ENCODE measurements at regions not wholly inside any gene's neighbourhood (a gene's known extent, or its start where the extent isn't known, plus 50 kb on each side); places are given as distances from the start of the nearest gene placed in this dataset.

DNA sequence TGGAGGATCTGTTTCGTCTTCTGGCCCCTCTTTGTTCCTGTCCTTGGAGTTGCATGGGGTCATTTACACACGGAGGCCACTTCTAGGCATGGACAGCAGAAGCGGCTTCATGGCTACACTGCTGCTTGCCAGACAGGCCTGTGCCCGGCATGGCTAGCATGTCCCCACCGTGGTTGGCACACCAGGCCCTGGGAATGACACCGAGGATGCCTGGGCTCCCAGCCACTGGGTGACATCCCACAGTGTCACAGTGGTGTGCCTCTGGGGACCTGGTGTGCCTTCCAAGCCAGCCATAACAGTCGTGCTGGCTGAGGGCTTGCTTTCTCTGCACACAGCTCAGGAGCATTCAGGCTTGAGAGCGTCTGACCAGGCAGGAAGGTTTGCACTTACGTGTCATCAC is 910.1 kb downstream of the TBC1D22A start:
- DNase-seq (ENCODE audit: low spot score): no peak

DNA sequence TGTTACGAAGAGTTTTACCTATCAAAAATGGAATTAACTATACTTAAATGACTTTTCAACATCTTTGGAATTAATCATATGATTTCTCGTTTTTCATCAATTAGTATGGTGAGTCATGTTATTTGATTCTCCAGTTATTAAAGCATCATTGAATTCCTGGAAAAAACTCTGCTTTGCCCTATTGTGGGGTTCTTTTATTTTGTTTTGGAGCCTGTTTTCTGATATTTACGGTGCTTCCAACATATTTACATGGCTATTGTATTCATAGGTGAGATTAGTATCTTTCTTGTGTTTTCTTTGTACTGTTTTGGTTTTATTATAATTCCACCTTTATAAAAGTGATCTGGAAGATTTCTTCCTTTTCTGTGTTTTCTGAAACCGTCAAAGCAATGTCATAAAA is 902.7 kb downstream of the TBC1D22A start:
- DNase-seq (ENCODE audit: low spot score): no peak

DNA sequence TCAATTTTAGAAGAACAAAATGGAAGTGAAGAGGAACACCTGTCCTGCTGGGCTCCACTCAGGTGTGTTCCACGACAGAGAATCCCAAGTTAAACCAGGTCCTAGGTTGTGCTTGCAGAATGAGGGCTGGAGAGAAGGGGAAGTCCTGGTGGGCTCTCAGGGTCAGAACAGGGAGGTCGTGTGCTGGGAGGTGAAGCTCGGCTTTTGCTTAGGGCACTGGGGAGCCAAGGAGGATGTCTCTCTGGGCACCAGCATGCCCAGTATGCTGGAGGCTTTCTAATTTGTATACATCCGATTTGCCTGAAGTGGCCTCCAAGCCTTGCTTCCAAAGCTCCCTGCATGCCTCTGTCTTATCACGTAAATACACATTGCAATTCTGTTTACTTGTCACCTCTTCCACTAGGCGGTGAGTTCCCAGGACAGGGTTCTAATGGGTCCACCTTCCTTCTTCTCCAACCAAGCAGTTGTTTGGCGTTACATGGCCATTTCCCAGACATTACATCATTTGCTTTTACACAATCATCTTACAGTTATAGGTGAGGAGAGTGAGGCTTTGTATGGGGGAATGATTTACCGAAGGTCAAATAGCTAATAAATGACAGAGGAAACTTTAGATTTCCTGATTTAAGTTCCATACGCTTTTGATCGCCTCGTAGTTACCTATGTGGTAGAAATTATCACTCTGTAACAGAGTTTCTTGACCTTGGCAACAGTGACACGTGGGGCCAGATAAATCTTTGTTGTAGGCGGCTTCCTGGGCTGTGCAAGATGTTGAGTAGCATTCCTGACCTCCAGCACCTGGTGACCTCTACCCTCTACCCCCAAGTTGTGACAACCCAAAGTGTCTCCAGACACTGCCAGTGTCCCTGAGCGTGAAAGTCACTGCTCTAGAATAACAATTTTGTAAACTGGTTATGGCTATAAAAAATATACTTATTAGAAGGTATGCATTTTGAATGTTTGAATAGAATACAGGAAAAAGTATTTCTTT is 901.5 kb downstream of the TBC1D22A start:
- no peak for DNase-seq (ENCODE audit: low spot score)

DNA sequence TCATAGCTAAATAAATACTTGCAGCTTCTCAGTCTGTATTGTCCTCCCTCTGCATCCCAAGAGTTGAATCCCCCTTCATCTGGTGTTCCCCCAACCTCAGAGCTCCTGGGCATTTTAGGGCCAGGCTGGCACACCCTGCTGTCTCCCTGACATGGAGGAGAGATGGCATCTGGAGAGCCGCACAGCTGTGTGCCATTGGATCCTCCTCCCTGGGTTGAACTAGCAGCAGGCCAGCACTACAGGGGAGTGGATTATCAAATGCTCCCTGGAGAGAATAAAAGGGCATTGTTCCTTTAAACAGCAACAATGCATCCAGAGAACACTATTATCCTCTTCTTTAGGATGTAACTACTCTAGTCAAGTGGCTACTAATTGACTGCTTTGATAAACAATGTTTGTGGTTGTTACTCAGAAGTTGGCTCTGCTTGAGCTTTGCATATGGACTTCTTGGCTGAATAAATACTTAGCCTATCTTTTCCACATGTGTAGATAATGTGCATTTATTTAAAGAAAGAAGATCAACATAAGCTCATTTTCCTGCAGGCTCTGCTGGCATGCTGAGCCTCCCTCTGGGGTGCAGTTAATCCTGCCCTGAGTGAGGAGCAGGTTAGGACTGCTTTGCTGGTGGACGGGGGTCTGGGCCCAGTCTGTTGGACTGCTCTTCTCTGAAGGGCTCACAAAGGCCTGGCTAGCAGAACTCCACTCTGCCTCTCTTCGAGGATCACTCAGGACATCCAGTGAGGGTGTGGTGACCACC is 897.2 kb downstream of the TBC1D22A start:
- DNase-seq (ENCODE audit: low spot score): no peak

DNA sequence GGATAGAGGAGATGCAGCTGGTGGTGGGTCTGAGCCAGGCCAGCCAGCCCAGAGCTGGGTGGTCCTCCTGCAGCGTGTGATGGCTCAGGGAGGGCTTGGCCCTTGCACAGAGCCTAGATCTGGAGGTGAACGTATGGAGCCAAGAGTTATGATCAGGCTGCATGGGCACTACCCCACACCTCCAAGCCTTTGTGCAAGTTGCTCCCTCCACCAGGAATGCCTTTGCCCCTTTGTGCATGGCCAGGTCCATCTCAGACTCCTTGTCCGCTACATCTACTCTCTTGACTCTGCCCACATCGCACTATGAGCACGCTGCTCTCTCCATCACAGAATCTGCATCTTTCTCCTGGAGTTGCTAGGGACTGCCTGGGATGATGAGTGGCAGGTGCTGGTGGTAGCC is 895.7 kb downstream of the TBC1D22A start:
- no peak for DNase-seq (ENCODE audit: low spot score)

DNA sequence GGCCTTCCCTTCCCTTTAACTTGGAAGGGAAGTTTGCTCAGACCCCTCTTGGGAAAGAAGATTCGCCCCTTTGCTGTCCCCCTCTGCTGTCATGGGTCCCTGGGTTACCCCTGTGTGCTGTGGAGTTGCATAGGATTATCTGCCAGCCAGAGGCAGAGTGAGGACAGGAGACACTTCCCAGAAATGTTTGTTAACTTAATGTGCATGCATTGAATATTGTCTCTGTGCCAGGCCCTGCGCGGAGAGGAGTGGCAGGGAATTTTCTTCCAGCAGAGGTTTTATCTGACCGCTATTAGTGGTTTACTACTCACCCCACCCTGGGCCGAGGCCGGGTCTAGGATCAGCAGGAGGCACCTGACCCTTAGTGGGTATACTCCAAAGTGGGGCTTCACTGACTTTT is 894.8 kb downstream of the TBC1D22A start:
- no peak for DNase-seq (ENCODE audit: low spot score)

DNA sequence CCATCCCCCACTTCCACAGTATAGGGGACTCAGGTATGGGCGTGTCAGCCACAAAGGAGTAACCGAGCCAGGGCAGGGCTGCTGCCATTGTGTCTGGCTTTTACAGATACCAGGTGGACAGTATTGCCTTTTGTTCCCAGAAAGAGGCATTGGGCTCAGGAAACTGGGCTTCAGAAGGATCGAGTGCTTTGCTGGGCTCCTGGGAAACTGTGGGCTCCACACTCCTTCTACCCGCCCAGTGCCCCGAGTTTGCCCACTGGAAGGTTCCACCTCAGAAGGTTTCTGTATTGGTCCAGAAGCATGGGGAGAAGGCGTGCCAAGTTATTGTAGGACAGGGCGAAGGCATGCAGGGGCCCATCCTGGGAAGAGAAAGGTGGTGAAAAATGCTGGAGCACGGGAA is 894.4 kb downstream of the TBC1D22A start:
- no peak for DNase-seq (ENCODE audit: low spot score)

DNA sequence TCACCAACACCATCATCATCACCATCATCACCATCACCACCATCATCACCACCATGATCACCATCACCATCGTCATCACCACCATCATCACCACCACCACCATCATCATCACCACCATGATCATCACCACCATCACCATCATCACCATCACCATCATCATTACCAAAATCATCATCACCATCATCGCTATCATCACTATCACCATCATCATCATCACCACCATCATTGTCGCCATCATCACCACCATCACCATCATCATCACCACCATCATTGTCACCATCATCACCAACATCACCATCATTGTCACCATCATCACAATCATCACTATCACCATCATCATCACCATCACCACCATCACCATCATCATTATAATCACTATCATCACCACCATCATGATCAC is 893.5 kb downstream of the TBC1D22A start:
- no peak for DNase-seq (ENCODE audit: low spot score)

DNA sequence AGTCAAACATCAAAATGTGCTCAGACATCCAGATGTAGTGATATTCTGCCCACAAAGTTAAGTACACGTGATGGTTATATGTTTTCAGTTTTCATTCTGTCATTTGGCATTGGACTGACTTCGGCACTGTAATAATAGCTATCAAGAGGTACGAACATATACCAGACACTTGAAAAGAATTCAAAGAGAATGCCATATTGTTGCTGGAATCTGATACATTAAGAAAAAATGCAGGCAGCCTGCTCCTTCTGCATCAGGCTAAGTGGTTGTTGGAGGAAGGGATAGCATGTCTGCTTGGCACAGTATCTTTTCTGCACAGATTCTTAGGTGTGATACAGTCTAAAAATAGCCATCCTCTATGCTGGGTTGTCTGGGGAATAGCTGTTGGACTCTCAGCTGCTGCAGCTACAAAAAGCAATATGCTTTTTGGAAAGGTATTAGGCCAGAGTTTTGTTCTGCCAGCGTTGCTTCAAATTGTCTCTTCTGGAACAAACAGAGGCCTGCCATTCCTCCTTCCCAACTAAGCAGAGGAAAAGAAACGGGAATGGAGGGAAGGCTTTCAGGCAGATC is 892.6 kb downstream of the TBC1D22A start:
- no peak for DNase-seq (ENCODE audit: low spot score)

DNA sequence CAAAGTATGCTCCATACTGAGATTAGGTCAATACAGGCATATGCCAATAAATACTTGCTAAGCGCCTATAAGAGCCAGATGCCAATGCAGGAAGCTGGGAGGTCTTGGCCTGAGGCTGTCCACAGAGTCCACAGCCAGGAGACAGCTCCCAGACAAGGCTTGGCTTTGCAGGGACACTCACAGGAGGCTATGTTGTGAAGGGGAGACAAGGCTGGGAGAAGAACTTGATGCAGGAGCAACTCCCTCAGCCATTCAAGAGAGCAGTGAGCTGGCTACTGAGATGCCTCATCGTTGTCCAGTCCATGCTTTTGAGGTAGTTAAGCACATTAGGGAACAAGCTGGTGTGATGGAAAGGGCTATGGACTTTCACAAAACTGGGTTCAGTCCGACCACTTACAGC is 891.5 kb downstream of the TBC1D22A start:
- DNase-seq (ENCODE audit: low spot score): no peak

DNA sequence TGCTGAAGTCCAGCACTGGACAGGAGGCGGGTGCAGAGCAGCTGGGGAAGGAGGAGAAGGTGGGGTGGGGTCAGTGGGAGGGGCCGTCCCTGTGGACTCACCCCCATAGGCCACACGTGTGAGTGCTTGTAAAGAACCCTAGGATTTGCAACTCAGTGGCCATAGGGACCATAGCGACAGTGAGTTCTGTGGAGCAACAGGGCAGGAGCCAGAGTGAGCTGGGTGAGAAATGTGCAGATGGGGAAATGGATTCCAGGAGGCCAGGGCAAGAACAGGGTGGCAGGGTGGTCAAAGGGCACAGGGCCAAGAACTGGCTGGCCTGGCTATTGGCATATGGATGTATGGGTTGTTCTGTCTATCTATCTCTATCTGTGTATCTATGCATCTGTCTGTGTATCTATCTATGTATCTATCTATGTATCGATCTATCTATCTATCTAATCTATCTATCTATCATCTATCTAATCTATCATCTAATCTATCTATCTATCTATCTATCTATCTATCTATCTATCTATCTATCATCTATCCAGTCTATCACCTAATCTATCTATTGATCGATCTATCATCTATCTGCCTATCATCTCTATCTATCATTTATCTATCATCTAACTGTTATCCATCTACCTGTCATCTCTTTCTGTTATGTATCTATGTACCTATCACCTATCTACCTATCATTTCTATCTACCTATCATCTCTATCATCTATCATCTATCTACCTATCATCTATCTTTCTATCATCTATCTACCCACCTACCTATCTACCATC is 889.0 kb downstream of the TBC1D22A start:
- DNase-seq (ENCODE audit: low spot score): no peak

DNA sequence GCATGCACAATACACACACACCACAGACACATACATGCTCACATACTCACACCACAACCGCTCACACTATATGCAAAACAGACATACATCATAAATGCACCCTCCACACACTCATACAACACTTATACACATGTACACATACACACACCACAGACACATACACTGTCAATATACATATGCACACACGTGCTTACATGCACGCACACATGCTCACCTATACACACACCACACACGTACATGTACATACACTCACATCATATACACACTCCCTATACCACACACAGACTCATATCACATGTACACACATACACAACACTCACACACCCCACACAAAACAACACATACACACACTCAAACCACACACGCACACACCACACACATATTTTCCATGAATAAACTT is 885.3 kb downstream of the TBC1D22A start:
- no peak for DNase-seq (ENCODE audit: low spot score)

DNA sequence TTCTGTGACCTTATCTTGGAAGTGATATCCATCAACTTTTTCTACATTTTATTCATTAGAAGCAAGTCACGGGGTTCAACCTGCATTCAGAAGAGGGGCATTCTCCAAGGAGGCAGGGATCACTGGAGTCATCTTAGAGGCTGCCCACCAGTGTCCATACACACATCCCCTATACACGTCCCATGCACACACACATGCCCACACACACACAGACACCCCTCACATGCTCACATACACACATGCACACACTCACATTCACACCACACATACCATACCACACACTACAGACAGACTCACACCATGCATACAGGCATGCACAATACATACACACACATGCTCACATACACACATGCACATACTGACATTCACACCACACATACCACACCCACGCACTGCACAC is 884.7 kb downstream of the TBC1D22A start:
- no peak for DNase-seq (ENCODE audit: low spot score)

DNA sequence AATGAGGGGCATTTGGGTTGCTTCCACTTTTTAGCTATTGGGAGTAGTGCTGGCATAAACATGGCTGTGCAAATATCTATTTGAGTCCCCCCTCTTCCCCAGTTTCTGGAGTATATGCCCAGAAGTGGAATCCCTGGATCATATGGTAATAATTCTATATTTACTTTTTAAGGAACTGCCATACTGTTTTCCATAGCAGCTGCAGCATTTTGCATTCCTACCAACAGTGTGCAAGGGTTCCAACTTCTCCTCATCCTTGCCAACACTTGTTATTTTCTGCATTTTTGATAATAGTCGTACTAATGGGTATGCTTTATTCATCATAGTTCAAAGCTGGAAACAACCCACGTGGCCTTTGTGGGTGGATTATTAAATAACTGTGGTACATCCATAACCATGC is 883.5 kb downstream of the TBC1D22A start:
- DNase-seq (ENCODE audit: low spot score): no peak

DNA sequence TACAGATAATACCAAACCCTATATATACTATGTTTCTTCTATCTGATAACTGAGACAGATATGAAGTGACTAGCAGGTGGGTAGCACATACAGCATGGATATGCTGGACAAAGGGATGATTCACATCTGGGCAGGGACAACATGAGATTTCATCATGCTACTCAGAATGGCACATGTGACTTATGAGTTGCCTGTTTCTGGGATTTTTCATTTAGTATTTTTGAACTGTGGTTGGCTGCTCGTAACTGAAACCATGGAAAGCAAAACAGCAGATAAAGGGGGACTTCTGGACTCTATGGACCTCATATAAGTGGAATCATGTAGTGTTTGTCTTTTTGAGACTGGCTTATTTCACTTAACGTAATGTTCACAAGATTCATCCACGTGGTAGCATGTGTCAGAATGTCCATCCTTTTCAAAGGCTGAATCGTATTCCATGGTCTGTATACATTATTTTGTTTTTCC is 883.0 kb downstream of the TBC1D22A start:
- DNase-seq (ENCODE audit: low spot score): no peak

DNA sequence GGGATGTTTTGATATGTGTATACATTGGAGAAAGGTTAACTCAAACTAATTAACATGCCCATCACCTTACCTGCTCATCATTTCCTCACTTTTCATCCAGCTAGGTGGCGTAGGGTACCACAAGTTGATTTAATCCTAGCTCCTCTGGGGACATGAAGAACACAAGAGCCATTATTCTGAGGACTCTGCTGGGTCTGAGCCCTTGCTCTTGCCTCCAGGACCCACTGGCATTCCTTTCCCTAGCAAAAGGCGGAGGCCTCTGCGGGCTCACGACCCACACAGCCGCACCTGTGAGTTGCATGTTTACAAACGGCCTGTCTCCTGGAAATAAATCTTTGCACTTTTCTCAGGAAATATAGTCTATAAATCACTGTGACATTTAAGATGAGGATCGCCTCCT is 871.9 kb downstream of the TBC1D22A start:
- no peak for DNase-seq (ENCODE audit: low spot score)

DNA sequence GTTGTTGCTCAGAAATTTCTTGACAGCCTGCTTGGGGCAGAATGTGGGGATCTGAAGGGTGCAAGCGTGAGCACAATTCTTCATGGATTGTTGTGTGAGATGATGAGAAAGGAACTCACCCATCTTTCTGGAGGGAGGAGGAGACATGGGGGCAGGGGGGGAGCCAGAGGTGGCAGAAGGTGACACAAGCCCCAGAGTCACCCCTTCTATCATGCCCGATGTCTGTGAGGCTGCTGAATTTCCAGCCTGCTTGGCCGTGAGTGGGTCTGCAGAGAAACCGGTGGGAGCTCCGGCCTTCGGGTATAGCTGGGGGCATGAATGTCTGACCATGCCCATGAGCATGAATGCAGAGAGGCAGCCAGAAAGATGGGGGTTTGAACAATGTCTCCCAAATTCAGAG is 870.7 kb downstream of the TBC1D22A start:
- DNase-seq (ENCODE audit: low spot score): no peak

DNA sequence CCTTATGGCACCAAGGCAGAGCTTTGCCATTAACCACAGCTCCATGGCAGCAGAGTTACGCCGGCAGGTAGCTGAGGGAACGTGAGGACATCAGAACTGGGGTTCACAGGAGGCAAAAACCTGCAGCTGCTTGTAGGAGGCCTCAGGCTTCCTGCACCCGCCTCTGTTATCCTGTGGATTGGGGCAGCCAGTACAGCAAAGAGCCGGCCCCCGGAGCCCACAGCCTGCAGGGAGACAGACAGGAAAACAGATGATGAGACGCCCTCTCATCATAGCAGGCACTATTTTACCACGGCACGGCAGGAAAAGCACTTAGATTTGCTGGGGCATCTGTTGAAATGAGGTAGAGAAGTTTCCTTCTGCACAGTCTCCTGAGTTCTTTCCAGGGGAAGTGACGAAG is 870.3 kb downstream of the TBC1D22A start:
- DNase-seq (ENCODE audit: low spot score): no peak

DNA sequence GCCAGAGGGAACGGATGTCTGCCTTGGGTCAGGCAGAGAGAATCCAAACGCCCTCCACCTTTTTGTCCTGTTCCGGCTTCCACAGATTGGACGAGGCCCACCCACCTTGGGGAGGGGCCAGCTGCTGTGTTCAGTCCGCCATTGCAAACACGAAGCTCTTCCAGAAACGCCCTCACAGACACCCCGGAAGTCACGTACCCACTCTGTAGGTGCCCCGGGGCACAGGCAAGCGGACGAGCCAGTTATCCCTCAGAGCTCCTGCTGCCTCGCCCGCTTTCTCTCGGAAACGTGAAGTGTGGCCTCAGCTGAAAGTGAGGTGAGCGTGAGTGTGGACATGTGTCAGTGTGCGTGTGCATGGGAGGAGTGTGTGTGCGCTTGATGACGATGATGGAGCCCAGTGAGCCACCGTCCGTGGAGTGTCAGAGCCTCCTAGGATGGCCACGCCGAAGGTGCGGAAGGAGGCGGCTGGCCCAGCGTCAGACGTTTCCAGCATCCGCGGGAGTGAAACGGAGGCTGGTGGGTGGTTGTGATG is 869.2 kb downstream of the TBC1D22A start:
- DNase-seq (ENCODE audit: low spot score): no peak

DNA sequence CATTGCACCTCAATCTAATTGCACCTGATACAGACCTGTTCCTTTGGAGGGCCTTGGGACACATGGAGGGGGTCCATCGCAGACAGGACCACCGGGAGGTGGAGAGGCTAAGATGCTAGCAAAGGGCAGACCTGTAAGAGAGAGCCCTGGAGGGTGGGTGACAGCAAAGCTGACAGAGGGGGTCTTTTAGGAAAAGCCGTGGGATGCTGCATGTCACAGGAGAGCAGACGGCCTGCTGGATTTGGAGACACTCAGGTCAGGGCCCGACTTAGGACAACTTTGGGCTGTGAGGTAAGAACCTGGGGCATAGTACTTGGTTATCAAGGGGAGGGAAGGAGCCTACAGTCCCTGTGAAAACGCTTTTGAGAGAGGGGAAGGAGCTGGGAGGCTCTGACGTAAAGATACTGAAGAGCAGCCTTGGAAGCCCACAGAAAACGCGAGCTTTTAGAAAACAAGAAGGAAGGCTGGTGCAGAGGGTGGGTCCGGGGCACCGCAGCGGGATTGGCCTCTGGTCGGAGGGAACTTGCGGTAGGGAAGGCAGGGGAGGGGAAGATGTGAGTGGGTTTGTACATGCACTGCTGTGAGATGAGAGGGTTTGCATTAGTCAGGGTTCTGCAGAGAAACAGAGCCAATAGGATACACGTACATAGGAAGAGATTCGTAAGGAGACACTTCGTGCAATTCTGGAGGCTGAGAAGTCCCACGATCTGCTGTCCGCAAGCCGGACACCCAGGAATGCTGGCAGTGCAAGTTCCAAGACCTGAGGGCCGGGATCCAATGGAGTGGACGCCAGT is 868.5 kb downstream of the TBC1D22A start:
- DNase-seq (ENCODE audit: low spot score): no peak

Data from CD4-positive, alpha-beta T cell treated with Interleukin-2 at 100 ng/mL for 4 hours (primary cell).